HG02884 (cell line): ENCODE measurements at regions not wholly inside any gene's neighbourhood (a gene's known extent, or its start where the extent isn't known, plus 50 kb on each side); places are given as distances from the start of the nearest gene placed in this dataset.

ENCODE experiments used
- ATAC-seq: cut with Tn5 transposase; IDR thresholded peaks from one replicate; pipeline ENCODE4 v1.9.1; 2021; ENCODE audit warnings: mild to moderate bottlenecking, moderate library complexity; ENCODE audit not compliant: unreplicated experiment

DNA sequence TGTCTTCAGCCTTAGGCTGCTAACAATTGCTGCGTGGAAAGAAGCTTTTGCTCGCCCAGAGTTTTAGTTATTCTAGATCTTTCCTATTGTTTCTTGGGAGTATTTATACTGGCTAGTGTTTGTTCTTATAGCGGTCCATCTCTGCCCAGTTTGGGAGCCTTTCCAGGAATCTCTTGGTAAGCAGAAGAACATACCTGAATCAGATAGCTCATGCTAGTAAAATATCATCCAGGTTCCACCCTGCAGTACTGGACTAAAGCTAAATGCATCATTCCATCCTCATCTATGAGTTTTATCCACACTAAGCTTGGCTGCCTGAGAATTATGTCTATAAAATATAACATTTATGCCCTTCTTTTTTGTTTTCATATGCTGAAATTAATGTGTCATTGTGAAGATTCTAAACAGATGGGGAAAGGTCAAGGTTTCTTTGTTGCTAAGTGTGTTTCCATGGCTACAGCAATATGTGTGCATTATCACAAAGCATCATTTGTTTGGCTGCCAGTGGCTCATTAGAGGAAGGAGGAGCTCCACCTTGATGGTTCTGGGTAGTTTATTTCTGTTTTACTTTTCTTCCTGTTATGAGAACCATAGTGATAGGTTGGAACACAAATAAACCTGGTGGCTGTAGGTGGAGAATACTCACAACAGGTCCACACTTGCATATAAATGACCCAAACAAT lies 182.8 kb downstream of the PIK3C3 start:
- ATAC-seq: no peak

DNA sequence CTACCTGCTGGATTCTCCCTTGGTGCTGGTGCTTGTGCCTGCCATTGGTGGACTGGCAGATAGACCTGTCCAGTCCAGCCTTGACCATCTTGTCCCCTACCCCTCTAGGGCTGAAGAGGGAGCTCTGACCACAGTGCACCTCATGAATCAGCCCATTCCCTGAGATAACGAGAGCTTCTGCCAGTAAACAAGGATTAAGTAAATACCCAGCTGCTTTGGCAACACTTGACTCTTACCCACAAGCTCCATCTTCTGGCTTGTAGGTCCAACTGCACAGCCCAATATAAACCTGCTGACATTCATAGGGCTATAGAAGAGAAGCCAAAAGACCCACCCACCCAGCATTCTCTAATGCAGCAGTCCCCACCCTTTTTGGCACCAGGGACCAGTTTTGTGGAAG lies 186.4 kb downstream of the PIK3C3 start:
- ATAC-seq: no peak

DNA sequence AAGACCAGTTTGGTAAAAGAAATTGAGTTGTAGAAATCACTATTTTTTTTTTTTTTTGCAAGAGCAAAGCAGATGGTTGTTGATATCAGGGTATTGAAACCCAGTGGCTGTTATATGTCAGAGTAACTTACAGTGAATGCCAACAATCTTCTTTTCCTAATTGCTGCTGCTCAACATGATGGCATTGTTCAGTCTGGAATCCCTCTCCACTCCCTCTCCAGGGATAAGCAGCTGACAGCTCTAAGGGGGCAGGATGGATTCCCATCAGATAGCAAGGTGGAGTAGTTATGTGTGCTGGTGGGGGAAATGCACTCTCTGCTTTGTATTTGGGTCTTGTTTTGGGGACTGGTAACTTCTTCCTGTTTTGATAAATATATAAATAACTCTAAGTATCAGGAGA lies 200.0 kb downstream of the PIK3C3 start:
- no peak for ATAC-seq

DNA sequence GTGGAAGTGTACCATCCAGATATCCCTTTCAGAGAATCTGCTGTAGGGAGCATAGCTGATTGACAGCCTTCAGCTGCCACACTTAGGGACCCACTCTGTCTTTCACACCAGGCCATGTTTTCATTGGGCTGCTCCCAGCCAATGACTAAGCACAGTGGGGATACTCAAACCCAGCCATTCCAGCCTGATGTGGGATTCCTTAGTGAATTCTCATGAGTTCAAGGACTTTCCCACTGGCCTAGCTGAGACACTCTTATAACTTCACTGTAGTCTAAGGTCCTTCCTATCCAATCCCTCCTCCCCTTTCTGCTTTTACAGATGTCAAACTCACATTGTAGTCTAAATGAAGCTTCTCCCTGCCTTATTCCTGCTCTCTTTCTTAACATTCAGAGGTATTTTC lies 201.2 kb downstream of the PIK3C3 start:
- no peak for ATAC-seq

DNA sequence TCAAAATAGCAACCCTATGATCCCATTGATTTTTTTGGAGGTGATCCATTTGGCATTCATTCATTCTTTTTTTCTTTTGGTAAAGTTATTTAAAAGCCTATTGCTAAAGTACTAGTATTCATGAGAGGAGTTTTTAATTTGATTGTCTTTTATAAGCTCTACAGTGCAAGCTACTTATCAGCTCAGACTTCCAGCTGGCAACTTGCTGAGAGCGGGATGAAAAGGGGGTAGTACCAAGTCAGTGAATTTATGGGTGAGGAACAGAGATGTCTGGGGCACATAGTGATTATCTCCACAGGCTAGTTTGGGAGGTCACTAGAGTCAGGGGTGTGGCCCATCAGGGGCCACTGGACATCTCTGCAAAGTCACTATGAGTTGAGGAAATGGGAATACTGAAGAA lies 202.4 kb downstream of the PIK3C3 start:
- ATAC-seq: no peak

DNA sequence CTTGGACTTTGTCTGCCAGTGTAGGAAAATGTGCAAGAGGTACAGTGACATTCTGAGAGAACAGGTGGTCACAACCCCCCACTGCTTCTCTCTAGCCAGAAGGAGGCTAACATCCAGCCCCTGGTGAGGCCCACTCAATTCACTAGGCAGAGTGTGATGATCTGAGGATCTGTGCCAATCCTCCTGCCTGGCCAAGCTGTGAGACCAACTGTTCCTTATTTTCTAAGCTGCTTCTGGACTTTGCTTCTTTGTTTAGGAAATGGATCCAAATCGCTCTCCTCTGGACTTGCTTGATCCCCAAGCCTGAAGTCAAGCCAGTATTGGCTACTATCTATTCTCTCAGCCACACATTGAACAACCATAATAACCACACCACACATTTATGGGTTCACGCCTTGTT lies 202.8 kb downstream of the PIK3C3 start:
- ATAC-seq: no peak

DNA sequence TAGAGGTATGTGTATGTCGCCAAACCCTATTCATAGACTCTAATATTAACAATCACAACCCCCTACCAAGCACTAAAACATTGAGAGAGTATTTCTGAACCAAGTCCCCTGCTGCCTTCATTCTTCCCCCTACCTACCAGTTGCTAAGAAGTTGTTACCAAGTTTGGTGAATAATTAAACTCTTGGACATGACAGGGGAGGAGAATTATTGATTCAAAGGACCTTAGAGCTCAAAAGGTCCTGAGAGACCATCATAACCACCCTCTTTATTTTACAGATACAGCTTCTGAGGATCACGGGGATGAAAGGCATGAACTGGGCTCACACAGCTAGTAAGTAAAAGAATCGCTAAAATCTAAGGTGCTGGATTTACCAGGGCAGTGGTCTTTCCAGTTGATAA lies 204.1 kb downstream of the PIK3C3 start:
- no peak for ATAC-seq

DNA sequence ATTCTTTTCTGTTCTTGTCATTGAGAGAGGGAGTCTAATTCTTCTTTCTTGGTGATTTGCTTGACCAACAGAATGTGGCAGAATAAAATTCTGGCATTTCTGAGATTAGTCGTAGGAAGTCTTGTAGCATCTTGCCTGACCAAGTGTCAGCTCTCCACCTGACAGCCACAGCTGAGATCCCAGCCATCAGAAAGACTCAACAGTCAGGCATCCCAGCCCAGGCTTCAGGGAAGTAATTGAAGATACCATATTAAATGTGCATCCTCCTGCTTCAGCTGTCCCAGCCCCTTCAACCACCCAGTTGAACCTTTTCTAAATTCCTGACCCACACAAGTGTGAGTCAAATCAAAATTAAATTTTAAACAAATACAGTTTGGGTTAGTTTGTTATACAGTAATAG lies 208.3 kb downstream of the PIK3C3 start:
- no peak for ATAC-seq

DNA sequence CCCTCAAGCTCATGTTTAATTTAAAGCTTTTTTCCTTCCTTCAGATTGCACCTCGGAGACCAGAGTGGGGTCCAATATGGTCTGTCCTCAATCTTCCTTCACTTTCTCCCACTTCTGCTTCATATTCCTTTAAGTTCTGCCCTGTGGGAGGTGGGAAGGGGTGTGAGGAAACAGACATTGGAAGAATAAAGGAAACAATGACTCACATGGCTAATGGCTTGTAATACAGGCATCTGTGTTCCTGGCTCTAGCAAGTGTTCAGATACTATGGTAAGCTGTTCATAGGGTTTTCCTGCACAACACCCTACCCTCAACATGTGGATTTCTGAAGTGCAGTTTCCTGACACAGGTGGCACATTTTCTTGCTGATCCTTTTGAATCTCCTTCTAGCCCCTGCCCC lies 209.5 kb downstream of the PIK3C3 start:
- ATAC-seq: no peak

DNA sequence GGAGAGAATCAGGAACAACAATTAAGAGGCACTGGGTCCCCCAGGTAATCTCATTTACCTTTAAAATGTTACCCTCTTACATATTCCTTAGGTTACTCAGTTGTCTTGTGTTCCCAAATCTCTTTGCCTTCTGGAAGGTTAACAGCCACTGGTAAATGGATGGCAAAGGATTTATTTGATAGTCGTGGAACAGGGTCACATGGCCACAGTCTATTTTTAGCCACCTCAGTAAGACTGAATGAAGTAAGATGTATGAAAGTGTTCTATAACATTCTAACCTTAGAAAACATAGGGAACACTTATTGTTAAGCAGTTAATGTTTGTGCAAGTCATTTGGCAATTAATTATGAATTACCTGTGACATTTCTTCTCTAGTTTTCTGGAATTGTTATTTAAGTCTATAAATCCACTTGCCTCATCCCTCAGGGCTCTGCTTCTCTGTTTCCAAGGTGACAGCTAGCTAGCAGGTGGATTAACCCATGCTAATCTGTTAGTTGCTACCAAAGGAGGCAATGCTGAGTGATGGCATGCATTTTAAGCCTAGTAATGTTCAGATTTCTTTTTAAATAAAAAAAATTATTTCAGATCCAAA lies 211.0 kb downstream of the PIK3C3 start:
- no peak for ATAC-seq

DNA sequence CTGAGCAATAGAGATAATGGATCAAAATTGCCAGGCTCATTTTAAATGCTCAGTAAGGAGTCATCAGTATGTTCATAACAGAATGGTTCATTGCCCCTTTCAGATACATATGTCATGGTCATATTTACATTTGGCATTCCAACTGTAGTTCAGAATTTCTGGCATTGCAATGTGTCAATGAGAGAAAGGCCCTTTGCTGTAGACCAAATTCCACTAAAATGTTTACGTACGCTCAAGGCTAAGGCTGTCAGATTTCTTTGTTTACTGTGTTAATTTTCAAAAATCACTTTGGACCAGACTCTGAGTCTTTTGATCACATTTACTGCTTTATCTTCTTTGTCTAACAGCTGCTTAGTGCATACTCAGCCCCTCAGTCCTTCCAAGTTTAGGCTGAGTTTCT lies 213.5 kb downstream of the PIK3C3 start:
- no peak for ATAC-seq

DNA sequence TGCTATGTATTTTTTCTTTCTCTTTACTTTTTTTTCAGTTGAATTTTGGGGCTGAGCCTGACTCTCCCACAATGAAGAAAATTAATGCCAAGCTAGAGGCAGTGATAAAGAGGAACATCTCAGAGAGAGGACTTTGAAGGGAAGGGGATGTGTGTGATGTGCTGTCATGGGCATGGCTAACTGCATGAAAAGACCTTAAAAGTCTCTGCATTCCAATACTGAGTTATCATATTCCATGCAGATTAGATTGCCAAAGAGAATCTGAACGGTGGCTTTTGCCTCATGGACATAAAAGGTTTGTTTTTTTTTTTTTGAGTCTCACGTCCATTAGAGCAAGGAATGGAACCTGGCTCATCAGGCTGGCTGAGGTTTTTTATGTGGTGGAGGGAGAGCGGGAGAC lies 213.9 kb downstream of the PIK3C3 start:
- no peak for ATAC-seq

DNA sequence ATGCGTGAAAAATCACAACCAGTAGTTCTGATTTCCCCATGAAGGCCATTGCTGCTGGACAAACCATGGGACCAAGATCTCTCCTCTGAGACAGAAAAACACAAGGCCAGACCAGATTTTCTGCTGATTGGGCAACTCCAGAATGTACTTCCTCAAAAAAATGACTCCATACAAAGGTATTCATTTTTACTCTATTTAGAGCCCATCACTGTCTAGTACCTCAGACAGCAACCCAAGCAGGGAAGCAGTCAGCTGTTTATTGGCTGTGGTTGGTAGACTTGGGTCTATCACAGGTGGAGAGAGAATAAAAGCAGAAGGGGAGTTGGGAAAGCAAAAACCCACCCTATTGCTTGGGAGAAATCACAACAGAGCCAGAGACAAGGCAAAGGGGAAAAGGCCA lies 219.9 kb downstream of the PIK3C3 start:
- ATAC-seq: no peak

DNA sequence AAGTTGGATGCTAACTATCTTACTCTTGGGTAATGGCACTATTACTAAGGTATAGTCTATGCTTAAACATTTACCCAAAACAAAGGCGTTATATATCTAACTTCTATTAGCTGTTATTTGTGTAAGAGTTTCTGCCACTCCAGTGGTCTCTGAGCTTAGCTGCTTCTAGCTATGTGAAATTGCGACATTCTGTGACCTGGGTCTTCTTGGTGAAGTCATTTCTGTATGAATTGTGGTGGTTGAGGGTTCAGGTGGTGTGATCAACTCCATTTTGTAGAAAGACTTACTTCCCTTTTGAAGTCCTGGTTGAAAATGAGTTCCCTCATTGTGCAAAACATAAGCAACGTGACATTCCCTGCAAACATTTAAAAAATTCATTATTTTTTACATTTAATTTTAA lies 221.6 kb downstream of the PIK3C3 start:
- no peak for ATAC-seq

DNA sequence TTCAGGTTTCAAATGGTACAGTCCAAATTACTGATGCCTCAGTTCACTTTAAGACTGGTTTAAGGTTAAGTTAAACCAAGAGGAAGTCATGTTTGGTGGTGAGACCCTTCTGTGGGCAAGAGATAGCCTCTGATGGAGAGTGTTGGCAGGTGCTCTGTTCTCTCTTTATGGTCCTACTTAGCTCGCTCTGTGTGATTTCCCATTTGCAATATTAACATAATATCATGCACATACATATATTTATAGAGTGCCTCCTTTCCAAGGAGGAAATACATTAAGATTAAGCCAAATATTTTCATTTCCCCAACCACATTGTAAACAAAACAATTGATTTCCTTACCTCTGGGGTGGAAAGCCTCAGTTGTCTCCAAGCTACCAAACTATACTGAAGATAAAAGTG lies 222.4 kb downstream of the PIK3C3 start:
- ATAC-seq: no peak

DNA sequence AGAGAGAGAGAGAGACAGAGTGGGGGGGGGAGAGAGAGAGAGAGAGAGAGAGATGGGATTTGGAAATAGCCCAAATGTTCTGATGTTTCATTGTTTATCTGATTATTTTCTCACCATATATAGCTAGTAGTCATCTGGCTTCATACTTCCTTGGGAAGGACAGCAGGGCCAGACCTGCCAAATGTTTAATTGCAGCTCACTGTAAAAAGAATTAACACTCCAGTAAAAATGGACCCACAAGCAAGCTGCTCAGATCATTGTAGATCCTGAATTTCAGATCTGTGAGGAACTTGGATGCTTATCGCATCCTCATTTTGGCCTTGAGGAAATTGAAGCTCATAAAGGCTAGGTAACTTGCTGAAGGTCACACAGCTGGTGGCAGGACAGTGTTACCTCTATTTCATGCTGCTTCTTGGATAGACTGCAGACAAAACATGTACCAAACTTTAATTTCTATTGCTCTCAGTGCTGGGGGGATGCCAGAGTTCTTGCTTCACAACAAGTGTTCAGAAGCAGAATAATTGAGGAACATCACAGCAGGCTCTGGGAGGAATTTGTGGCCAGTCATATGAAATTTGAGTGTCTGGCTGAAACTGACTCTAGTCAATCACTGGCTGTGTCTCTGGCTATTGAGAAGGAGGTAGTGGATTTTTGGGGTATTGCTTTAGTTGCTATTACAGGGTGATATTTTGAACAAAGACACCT lies 223.5 kb downstream of the PIK3C3 start:
- no peak for ATAC-seq

DNA sequence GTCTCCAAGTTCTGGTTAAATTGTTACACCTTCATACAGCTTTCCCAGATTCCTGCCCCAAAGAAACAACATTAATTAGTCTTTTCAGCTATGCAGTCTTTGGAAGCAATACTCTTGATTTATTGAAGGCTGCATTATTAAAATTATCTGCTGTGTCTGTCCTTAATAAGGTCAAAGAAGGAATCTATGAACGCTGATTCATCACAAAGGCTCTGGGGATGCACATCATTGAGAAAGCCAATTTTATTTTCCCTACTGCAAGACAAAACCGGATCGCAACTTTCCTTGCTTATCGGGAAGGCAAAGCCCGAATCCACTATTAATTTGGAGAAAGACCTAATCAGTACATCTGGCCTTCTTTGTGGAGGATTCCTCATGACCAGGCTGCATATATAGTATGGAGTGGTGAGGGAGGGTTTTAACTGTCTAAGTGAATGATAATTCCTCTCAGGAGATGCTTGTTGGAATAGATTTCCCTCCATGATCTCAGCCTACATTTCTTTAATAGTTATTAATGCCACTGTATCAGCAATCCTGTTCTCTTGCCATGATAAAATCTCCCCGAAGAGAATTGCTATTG lies 224.6 kb downstream of the PIK3C3 start:
- ATAC-seq: no peak

DNA sequence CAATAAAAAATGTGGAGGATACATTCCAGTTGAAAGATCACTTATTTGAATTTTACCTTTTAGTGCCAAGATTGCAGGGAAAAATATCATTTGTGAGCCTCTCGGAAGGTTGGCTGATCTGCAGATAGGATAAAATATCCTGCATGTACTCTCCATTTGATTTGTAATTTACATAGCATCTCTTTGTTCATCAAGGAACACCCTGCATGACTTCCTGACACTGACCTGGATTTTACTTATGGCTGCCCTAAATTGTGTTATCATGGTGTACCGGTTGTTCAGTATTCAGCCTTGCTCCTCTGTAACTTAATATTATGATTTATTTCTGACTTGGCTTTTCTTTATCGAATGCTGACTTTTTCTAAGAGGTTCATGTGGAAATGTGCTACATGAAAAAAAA lies 226.4 kb downstream of the PIK3C3 start:
- ATAC-seq: no peak

DNA sequence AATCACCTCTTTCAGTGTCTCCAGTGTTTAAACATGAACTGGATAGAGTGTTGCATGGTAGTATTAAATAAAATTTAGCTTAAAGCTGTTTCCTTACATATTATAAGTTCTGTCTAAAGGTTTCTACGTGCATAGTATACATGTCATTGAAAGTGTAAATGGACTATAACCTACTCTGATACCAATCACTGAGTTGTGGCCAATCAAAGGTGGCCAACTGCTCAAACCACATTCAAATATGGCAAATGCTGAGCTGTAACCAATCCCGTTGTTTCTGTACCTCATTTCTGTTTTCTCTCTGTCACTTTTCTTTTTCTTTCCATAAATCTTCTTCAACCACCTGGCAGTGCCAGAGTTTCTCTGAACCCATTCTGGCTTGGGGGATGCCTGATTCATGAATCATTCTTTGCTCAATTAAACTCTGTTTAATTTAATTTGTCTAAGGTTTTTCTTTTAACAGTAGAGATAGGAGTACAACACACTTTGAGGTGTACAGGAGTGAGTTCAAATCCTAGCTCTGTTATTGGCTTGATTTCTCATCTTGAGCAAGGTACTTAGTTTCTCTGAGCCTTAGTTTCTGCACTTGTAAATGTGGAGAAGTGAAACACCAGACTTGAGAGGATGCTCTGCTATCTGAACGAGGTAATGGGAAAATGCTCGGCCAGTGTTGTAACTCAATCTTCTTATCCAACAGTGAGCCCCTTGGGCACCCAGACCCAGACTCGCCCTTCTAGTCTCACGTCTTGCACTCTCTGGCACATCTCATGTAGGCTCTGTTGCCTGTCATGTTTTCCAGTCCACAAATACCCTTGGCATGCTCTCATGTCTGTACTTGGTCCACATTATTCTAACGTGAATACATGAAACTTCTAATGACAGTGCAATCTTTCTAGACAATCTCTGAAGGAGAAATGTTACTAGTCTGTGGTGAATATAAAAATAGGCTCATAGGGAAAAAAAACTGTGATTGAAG lies 228.0 kb downstream of the PIK3C3 start:
- no peak for ATAC-seq

DNA sequence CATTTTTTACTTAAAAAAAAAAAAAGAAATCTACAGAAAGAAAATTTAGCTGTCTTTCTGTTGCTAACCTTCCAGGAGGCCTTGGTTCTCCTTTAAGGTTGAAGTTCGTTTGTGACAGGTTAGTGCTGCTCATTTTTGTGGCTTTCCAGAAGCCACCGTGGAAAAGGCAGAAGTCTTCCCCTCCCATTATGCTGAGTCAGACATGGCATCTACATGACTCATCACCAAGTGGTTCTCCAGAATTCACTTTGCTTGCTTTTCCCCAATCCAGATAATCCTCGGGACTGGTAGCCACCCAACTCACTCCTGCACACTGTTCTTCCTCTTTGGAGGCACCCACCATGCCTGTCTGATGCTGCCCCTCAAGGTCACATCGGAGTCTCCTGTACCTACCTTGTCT lies 228.7 kb downstream of the PIK3C3 start:
- ATAC-seq: no peak
